ENCODE measurements at regions not wholly inside any gene's neighbourhood (a gene's known extent, or its start where the extent isn't known, plus 50 kb on each side); places are given as distances from the start of the nearest gene placed in this dataset.
A peak's percentile ranks its signal among the peaks of the same experiment; 100 is the strongest.

- TF ChIP-seq CTCF (conservative IDR thresholded peaks at IDR 0.05; ENCODE audit: low read depth, low read length) (peak; percentile 70), EZH2 (IDR thresholded peaks at IDR 0.05; ENCODE audit: borderline replicate concordance, low read depth, low read length, poor library complexity, severe bottlenecking) (no peak)
Observed at GRCh38 chr1:18556364-18556763, 74.3 kb upstream of the PAX7 start.
